Hepatocyte (in vitro differentiated cells): ENCODE measurements at regions not wholly inside any gene's neighbourhood (a gene's known extent, or its start where the extent isn't known, plus 50 kb on each side); places are given as distances from the start of the nearest gene placed in this dataset.

Source experiments
- CTCF ChIP-seq: fragments of 200-600 bp; sonication (generic); IDR thresholded peaks from 2 replicates; pipeline ENCODE4 v1.5.1; 2016; ENCODE audit warnings: antibody characterized with exemption, mild to moderate bottlenecking; ENCODE audit not compliant: poor library complexity
- EZH2 ChIP-seq: fragments of 200-600 bp; sonication (generic); IDR thresholded peaks from 2 replicates; pipeline ENCODE4 v1.6.1; 2016; ENCODE audit warnings: antibody characterized with exemption, mild to moderate bottlenecking, borderline replicate concordance
- EZH2phosphoT487 ChIP-seq: fragments of 200-600 bp; sonication (generic); IDR thresholded peaks from one replicate; pipeline ENCODE4 v1.6.1; 2018; ENCODE audit warnings: antibody characterized with exemption, mild to moderate bottlenecking, low read depth, moderate library complexity; ENCODE audit not compliant: unreplicated experiment, severe bottlenecking

- TF ChIP-seq EZH2 (no peak), CTCF (no peak), EZH2phosphoT487 (no peak)
Observed at GRCh38 chr20:59473742-59474141, 130.6 kb upstream of the PHACTR3 start.
